ENCODE measurements at regions not wholly inside any gene's neighbourhood (a gene's known extent, or its start where the extent isn't known, plus 50 kb on each side); places are given as distances from the start of the nearest gene placed in this dataset.

DNA sequence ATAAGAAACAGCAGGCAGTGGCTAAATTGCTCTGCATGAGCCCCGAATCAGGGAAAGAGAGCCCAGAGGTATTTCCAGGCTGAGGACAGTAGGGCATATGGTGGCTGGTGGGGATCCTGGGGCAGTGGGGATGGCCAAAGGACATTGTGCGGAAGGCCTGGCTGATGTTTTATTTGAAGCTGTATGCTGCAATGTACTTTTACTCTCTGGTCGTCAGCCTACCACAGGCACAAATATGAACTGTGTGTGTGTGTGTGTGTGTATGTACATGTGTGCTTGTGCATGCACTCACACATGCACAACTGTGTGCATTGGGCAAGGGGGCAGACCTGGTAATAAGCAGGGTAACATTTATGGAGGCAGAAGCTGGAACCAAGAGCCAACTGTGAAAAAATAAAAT is 74.7 kb upstream of the GZMB start:
- TF ChIP-seq, protein P1, sequence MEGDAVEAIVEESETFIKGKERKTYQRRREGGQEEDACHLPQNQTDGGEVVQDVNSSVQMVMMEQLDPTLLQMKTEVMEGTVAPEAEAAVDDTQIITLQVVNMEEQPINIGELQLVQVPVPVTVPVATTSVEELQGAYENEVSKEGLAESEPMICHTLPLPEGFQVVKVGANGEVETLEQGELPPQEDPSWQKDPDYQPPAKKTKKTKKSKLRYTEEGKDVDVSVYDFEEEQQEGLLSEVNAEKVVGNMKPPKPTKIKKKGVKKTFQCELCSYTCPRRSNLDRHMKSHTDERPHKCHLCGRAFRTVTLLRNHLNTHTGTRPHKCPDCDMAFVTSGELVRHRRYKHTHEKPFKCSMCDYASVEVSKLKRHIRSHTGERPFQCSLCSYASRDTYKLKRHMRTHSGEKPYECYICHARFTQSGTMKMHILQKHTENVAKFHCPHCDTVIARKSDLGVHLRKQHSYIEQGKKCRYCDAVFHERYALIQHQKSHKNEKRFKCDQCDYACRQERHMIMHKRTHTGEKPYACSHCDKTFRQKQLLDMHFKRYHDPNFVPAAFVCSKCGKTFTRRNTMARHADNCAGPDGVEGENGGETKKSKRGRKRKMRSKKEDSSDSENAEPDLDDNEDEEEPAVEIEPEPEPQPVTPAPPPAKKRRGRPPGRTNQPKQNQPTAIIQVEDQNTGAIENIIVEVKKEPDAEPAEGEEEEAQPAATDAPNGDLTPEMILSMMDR (IDR thresholded peaks at IDR 0.05; ENCODE audit: low read depth, low read length), result no peak
- TF ChIP-seq MYC (IDR thresholded peaks at IDR 0.05; ENCODE audit: low read depth, low read length) (no peak), POLR2A (IDR thresholded peaks at IDR 0.05; ENCODE audit: extremely low read depth, insufficient read length) (no peak)
- TF ChIP-seq, protein P2, sequence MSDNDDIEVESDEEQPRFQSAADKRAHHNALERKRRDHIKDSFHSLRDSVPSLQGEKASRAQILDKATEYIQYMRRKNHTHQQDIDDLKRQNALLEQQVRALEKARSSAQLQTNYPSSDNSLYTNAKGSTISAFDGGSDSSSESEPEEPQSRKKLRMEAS (IDR thresholded peaks at IDR 0.05; ENCODE audit: low read depth, low read length), result no peak

Data from NB4 (cell line).